EL (cell line): ENCODE measurements at regions not wholly inside any gene's neighbourhood (a gene's known extent, or its start where the extent isn't known, plus 50 kb on each side); places are given as distances from the start of the nearest gene placed in this dataset.
"Not testable (repeated sequence)": the region's sequence is repeated elsewhere in the genome, so short reads cannot be mapped to it uniquely, and the experiment has no call there.

Experiments used
- DNase-seq: peaks from one replicate; pipeline ENCODE4 v3.0.0-alpha.2; 2016

DNA sequence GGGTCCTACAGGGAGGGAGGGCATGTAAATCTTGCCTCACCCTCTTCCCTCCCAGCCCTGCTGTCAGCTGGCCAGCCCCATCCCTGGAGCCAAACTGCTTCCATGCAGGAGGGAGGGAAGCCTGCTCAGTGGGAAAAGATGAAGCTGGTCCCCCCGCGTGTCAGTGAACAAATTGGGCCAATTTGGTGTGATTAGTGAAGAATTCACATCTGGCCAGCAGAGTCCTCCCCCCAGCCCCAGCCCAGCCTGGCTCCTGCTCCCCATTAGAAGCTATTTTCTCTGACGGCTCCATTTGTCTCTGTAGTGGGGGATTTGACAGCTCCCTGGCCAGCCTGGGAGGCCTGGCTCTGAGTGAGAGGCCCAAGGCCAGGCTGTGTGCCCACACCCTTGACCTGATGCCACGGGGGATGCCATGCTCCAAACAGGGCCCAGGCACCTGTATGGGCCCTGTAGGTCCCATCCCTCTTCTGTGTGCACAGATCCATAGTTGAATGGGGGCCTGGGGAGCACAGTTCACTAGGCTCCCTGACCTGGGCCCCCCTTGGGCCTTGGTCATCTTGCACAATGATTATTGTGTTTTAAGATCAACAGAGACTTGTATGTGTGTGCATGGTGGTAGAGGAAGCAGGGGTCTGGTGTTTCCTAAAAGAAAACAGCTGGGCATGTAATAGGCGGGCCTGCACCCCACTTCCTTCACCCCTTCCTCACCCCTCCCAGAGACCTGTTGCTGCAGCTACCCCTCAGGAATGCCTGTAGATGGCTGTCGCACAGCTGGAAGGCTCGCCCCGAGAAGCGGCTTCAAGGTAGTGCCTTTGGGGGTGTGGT, 50.7 kb upstream of the TAC4 start:
- DNase-seq, result no peak

DNA sequence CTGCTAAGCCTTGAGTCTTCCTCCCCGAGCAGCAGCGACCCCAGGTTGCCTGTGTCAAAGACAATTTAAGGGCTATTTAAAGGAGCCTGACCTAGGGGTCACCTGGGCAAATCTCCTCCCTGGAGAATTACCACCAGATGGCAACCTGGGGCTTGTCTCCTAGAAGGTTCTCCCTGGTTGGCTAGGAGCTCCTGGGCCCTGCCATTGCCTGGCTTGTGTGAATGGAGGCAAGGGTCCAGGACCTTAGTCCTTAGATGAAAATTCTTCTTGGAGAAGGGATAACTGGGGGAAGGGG, 51.3 kb upstream of the TAC4 start:
- DNase-seq, result no peak

DNA sequence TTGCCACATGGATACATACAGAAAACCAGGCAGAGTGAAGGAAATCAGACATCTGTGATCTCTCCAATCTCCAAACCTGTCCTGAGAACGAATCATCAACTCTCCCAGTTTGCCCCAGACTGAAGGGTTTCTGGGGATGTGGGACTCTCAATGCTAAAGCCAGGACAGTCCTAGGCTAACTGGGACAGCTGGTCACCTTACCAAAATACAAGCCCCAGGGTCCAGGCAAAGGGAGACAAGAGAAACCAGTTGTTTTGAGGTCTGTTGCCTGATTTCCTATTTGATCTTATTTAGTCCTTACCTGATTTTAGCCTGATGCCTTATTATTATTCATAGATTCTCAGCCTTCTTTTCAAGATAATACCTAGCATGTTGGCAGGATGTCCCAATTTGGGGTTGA, 51.7 kb upstream of the TAC4 start:
- no peak for DNase-seq

DNA sequence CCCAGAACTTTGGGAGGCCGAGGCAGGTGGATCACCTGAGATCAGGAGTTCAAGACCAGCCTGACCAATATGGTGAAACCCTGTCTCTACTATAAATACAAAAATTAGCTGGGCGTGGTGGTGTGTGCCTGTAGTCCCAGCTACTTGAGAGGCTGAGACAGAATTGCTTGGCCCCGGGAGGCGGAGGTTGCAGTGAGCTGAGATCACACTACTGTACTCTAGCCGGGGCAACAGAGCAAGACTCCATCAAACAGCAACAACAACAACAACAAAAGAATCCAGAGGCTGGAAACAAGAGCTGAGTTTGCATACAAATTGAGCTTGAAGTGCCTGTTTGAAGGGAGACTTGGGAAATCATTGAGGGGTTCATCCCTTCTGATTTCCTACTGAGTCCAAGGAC, 52.9 kb upstream of the TAC4 start:
- DNase-seq, result not testable (repeated sequence)

DNA sequence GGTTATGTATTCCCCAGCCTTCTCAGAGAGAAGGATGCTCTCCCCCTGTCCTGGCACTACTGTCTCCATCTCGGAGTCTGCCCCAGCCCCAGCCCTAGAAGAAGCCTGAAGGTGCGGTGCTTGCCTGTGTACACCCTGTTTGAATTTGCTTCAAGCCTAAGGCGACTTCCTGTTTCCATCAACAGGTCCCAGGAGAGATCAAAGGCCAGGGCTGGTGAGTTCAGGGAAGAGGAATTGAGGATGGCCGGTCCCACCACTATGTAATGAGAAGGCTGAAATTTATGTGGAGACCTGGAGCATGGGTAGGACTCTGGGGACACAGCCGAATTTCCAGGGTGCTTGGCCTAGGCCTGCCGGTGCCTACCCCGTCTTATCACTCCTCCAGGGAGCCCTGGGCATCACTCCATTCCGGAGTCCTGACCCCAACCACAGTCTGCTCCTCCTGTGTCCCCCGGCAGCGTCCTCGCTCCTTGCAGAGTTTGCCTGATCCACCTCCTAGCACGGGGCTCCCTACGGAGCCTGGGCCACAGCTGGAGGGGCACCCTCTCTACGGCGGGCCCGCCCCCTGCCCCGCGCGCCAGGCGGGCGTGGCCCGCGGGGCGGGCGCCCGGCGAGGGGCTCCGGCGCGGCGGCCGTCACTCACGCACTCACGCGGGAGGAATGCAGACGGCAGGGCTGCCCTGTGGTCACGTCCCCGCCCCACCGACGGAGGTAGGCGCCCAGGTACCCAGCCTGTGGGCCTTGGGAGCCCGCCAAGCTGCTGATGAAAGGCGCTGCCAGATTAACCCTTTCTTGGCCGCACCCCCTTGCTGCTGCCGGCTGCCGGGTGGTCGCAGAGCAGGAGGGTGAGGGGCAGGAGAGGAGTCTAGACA, 53.8 kb upstream of the TAC4 start:
- DNase-seq, result no peak

DNA sequence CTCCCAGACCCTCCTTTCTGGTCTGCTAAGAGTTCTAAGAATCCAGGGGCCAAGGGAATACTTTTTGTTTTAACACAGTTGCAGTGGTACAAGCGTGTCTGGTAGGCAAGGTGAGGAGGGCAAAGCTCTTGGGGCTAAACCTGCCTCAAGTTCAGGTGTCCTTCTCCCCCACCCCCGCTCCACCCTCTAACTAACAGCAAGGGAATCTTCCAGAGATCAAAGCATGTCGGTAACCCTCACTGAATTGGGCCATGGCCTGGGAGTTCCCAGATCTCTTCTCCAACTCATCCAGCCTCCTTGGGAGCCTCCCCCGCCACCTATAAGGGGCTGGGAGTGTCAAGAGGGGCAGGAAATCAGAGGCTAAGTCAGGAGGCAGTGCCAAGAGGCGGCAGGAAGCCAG, 55.7 kb upstream of the TAC4 start:
- no peak for DNase-seq

DNA sequence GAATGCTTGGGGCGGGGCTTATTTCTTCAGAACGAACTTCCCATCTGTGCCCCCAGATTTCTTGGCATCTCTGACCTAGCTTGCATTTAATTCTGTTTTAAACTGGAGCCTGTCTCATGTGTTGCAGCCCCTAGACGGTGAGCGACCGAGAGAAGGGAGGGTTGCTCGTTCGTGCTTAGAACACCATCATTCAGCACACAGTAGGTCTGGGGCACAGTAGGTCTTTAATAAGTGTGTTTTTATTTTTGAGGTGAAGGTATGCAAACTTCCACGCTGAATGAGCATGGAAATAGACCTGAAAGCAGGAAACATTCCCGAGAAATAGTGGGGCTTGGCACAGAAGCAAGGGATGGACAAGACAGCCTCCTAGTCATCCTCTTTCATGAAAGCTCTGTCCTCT, 57.0 kb upstream of the TAC4 start:
- no peak for DNase-seq

DNA sequence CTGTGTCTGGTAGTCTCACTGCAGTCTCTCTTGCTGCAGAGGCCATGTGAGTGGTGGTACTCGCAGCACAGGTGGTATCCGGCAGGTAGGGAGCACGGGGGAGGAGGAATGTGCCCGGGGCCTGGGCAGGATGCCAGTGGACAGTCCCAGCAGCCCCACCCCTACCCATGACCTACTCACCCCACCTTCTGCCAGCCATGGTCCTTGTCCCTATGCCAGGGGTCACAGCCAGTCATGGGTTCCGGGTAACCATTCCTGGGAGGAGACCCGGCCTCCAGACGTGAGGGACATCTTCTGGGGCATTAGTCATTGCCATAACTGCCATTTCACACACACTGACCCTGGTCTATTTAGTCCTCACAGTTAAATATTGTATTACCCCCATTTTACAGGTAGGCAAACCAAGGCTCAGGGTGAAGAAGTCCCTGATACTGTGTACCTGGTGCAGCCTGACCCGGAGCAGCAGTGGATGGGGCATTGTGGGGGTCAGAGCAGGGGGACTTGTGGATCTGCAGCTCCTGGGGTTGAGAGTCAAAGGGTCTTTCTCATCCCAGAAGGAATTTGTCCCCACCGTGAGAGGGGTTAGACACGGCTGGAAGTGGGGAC, 58.8 kb upstream of the TAC4 start:
- no peak for DNase-seq

DNA sequence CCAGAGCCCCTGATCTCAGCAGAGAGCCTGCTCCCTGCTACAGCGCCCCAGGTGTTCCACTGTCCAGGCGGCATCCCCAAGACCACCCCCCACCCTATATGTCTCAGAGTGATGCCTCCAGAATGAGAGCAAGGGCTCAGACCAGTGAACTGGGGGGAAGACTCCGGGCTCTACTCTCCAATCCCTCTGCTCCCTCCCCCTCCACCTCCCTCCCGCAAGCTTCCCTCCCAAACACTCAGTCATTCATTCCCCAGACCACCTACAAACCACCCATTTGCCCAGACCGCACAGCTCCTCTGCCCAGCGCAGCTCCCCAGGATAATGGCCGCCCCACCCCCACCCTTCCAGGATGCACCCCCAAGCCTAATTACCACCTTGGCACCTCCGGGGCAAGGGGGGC, 59.4 kb upstream of the TAC4 start:
- no peak for DNase-seq

DNA sequence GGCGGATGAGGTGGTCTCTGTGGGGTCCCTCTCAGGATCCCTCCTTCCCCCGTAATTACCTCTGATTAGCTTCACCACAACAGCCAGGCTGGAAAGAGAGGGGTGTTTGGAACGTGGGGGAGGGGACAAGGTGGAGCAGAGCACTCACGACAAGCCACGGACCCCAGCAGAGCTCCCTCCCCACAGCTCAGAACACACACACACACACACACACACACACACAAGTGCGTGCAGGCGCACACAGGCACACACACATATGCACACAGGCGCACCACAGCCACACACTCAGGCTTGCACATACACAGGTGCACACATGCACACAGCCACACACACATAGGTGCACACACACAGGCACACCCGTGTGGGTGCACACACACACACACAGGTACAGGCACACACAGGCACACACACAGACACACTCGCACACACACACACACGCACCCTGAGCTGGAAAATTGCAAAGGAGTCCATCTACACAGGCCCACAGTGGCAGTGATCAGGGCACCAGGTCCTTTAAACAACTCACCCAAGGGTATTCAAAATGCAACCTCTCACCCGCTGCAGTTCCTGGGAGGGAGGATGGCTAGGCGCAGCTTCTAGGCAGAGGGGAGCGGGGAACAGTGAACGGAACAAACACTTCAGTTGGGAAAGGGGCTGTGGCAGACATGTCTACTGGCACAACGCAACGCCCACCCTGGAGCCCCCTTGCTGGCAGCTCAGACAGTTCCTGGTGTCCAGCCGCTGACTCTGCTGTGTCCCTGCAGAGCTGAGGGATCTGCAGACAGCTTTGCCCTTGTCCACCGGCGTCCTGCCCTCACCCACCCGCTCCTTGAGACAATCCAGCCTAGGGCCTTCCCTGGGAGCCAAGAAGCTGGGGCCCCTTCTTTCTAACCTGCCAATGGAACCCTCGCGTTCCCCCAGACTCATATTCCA, 59.9 kb upstream of the DLX4 start:
- DNase-seq, result no peak

DNA sequence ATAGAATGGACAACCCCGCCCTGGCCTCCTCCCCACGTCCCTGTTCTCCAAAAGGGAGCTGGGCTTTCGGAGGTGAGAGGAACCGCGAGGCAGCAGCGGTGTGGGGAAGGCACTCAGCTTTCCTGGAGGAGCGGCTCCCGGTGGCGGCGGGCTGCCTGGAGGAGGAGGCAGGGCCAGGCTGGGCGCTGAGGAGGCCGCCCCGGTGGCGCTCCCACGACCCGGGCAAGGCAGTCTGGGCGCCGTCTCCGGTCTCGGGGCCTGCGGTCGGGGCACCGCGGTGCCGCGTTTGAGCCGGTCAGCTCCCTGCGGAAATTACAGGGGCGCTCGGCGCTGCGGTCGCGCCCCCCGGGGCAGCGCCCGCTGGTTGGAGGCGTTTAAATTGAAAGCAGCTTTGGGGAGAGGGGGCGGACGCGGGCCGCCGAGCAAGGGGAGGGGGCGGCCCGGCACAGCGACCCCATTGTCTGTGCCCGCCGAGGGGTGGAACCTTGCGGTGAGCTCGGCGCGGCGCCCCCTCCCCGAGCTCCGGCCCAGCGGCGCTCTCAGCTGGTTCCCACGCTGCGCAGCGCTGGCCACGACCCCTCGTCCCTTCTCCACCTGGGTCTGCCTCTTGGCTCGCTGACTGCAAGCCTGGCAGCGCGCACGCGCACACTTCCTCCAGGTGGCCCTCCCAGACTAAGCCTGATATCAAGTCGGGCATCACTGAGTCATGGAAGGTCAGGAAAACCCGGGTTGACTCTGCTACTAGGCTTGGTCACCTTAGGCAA, 58.7 kb upstream of the DLX4 start:
- peak; percentile 38 for DNase-seq

DNA sequence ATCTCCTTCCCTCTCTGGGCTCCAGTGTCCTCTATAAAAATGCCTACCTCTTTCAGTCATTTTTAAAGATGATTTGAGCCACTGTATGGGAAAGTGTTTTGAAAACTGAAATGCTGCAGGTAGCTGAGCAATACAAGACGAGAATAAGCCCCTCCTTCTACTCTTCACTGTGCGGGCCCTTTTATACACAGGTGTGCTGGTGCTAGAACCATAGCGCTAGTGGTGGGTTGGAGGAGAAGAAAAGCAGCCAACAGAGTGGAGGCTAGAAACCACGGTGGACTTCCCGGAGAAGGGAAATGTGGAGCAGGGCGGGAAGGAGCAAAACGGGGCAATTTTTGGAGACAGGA, 58.2 kb upstream of the DLX4 start:
- no peak for DNase-seq

DNA sequence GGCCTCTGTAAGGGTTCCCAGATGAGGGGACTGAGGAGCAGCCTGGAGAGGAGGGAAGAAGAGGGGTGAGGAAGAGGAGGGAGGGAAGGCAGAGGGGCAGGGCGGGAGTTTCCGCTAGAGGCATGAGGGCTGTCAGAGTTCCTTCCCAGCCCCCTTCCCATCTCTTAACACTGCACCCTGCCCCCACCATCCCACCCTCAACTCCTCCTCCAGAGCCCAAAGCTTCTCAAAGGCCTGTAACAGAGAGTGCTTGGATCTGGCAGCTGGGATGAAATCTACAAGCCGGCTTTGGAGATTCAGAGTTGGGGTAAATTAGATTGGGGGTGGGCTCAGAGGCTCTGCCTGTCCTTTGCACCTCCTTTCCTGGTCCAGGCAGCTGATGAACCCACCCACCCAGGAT, 57.3 kb upstream of the DLX4 start:
- DNase-seq, result no peak

DNA sequence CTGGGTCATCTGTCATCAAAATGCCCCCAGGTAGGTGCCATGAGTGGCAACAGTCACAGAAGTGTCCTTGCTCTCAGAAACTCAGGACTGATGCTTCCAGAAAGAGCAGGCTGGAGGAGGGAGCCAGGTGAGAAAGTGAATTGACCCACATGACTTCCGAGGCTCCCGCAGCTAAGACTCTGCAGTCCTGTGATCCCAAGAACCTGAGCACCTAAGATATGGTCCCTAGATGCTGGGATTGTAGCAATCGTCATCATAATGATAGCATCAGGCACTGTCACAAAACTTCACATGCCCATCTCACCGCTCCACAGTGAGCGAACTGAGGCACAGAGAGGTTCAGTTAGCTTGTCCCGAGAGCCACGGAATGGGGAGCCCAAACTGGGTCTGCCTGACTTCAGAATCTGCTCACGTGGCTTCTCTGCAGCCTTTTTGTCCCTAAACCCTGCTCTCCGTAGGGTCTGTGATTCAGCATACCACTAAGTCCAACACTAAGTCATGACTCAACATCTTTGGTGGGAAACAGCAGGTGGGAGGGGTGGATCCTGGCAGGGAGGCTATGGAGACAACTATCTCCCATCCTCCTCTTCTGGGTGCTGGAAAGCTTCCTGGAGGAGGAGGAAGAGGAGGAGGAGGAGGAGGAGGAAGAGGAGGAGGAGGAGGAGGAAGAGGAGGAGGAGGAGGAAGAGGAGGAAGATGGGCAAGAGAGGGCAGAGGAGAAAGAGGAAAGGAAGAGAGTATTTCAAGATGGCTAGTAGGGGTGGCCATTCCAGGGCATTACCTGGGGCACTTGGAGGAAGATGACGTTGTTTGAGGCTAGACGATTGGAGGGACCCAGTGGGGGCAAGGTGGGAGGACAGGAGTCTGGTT, 55.5 kb upstream of the DLX4 start:
- DNase-seq, result peak; percentile 77

DNA sequence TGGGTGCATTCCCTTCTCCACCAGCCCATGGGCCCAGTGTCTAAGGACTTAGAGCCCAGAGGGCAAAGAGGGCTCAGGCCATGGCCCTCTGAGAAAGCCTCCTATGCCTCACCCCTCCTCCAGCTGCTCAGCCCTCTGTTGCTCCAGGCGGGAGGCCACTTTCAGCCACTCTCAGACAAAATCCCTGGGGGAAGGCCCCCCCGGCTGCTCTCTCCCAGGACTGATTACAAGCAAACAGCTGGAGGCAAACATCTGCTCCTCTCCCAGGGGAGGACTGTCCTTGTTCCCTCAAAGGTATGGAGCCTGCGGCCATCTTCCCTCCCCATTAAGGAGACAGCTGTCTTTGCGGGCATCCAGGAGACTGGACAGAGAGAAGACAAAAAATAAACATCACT, 54.9 kb upstream of the DLX4 start:
- no peak for DNase-seq

DNA sequence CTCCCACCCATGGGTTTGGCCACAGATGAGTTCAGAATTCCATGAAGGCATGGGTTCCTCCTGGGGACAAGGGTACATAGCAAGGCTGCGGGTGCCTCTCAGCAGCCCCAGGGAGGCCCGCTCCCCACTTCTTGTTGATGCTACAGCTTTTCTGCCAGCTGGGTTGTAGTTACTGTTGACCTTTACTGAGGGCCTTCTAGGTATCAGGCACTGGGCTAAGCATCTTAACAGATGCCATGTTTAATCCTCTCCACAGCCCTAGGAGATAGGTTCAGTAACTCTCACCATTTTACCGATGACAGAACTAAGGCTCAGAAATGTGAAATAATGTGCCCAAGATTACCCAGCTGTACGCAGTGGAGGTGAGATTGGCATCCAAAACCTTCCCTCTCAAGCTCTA, 54.3 kb upstream of the DLX4 start:
- DNase-seq, result no peak

DNA sequence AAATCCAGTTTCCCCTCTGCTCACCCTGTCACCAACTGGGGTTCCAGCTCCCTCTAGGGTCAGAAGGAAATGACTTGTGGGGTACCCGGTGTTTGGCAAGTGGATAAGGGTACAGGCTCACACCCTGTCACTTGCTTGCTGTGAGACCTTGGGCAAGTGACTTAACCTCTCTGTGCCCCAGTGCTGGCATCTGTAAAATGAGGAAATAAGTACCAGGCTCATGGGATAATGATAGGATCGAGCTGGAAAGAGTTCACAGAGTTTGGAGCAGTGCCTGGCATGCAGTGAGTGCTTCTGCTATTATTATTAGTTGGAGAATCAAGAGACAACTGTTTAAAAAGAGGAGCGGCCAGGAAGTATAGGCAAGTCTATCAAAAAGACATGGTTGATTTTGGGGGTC, 53.7 kb upstream of the DLX4 start:
- DNase-seq, result no peak

DNA sequence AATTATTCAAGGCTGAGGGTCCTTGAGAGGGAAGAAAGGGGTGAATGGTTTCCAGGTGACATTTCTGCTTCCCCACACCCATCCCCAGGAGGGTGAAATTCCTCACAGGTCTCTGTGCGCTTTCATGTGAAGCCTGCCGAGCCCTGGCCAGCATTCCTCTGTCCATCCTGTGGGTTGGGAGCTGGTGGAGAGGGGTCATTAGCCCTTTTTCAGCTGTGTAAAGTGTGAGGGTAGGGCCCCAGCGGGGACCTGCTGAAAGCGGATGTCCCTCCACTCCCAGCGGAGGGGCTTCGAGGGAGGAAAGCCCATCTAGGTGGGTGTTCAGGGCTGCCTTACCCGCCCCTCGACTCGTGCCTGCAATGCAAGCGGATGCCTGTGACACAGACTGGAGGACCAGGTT, 53.3 kb upstream of the DLX4 start:
- no peak for DNase-seq

DNA sequence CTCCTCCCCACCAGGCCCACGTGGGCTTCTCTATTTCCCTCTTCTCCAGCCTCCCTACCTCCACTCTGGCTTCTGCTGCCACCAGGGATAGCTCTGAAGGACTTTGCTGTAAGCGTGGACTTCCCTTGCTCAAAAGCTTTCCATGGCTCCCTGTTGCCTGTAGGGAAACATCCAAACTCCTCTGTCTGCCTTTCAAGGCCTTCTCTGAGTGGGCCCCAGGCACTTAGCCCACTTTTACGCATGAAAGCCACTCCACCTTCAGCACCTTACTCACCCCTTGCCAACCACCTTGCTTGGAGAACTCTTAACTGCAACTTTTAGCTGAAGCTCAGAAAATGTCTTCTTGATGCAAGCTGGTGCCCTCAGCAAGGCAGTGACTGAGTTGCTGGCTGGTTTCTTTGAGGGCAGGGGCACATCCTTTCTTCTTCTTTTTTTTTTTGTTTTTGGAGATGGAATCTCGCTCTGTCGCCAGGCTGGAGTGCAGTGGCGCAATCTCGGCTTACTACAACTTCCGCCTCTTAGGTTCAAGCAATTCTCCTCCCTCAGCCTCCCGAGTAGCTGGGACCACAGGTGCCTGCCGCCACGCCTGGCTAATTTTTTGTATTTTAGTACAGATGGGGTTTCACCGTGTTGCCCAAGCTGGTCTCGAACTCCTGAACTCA, 52.0 kb upstream of the DLX4 start:
- no peak for DNase-seq

DNA sequence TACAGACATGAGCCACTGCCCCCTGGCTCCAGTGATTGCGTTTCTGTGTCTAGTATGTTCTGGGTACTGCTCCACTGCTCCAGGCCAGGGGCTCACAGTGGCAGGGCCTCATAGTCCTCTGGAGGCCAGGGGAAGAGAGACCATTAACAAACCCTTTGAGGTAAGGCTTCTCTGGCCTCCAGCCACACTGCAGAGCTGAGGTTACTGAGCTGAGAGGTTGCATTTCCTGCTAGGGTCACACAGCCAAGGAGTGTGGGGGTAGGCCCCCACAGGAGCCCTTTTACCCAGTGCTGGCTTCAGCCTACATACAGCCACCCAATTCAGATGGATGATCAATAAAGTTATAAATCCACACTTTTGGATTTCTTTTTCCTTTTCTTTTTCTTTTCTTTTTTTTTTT, 50.4 kb upstream of the DLX4 start:
- no peak for DNase-seq
